ENCODE measurements at regions not wholly inside any gene's neighbourhood (a gene's known extent, or its start where the extent isn't known, plus 50 kb on each side); places are given as distances from the start of the nearest gene placed in this dataset.

DNA sequence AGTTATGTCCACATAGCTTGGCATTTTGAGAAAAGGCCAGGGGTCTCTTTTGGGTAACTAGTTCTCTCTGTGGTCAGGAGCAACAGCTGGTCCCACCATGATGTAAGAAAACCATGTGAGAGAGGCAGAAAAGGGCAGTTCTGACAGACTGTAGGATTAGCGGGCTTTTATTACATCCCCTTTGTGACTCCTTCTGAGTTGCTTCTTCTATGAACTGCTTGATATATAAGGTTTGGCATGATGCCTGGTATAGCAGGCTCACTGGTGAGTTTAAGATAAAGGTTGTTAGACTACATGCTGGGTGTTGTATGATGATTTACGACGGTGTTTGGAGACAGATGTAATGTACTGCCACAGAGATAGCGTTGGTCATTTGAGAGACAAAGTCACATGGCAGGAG lies 2308.1 kb upstream of the AGA start:
- no peak for TF ChIP-seq POLR2A (IDR thresholded peaks at IDR 0.05)
- TF ChIP-seq, protein P1, sequence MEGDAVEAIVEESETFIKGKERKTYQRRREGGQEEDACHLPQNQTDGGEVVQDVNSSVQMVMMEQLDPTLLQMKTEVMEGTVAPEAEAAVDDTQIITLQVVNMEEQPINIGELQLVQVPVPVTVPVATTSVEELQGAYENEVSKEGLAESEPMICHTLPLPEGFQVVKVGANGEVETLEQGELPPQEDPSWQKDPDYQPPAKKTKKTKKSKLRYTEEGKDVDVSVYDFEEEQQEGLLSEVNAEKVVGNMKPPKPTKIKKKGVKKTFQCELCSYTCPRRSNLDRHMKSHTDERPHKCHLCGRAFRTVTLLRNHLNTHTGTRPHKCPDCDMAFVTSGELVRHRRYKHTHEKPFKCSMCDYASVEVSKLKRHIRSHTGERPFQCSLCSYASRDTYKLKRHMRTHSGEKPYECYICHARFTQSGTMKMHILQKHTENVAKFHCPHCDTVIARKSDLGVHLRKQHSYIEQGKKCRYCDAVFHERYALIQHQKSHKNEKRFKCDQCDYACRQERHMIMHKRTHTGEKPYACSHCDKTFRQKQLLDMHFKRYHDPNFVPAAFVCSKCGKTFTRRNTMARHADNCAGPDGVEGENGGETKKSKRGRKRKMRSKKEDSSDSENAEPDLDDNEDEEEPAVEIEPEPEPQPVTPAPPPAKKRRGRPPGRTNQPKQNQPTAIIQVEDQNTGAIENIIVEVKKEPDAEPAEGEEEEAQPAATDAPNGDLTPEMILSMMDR (IDR thresholded peaks at IDR 0.05) = no peak
